ENCODE measurements at regions not wholly inside any gene's neighbourhood (a gene's known extent, or its start where the extent isn't known, plus 50 kb on each side); places are given as distances from the start of the nearest gene placed in this dataset.

DNA sequence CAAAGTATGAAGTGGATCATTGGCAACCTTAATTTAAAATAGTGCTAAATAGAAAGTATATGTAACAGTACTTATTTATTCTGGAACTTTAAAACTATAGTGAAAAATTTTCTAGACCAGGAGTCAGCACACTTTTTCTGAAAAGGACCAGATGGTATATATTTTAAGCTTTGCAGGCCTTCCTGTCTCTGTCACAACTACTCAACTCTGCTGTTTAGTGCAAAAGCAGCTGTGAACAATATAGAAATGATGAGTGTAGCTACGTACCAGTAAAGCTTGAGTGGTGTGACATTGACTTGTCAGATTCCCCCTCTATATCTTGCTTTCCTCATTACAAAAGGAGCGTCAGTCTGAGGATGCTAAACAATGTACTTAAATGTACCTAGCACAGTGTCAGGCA is 88.1 kb upstream of the IGFBP3 start (continued):
- TF ChIP-seq, protein P1, sequence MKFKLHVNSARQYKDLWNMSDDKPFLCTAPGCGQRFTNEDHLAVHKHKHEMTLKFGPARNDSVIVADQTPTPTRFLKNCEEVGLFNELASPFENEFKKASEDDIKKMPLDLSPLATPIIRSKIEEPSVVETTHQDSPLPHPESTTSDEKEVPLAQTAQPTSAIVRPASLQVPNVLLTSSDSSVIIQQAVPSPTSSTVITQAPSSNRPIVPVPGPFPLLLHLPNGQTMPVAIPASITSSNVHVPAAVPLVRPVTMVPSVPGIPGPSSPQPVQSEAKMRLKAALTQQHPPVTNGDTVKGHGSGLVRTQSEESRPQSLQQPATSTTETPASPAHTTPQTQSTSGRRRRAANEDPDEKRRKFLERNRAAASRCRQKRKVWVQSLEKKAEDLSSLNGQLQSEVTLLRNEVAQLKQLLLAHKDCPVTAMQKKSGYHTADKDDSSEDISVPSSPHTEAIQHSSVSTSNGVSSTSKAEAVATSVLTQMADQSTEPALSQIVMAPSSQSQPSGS (IDR thresholded peaks at IDR 0.05; ENCODE audit: low read length), result no peak
- TF ChIP-seq POLR2AphosphoS5 (IDR thresholded peaks at IDR 0.05; ENCODE audit: low read depth, low read length) (no peak), SP2 (IDR thresholded peaks at IDR 0.05; ENCODE audit: low read length) (no peak), SIX5 (IDR thresholded peaks at IDR 0.05; ENCODE audit: low read depth, low read length) (no peak)

Data from H1 (cell line).